ENCODE measurements at regions not wholly inside any gene's neighbourhood (a gene's known extent, or its start where the extent isn't known, plus 50 kb on each side); places are given as distances from the start of the nearest gene placed in this dataset.

DNA sequence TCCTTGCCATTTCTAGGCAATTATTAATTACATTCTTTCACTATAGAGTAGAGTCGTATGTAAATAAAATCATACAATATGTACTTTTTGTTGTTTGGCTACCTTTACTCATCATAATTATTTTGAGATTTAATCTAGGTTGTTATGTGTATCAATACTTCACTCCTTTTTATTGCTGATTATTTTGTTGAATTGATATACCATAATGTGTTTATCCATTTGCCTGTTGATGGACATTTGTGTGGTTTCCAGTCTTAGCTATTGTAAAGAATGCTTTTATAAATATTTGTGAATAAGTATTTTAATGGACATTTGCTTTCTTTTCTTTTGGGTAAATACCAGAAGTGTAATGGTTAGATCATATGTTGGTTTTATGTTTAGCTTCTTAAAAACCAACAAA is 174.0 kb downstream of the RAMP3 start:
- 33% methylated on average over 1 of the region's 1 CpG for WGBS (ENCODE audit: low lambda C conversion rate)

More for the DNA sequence above, 174.0 kb downstream of the RAMP3 start:
- in situ Hi-C loops (cut with HindIII; ENCODE audit: extremely low pct_ligation_motif_present, low pct_unique_long_range_greater_than_20kb), result no loop called here
- no peak for ATAC-seq
- TF ChIP-seq, protein P1, sequence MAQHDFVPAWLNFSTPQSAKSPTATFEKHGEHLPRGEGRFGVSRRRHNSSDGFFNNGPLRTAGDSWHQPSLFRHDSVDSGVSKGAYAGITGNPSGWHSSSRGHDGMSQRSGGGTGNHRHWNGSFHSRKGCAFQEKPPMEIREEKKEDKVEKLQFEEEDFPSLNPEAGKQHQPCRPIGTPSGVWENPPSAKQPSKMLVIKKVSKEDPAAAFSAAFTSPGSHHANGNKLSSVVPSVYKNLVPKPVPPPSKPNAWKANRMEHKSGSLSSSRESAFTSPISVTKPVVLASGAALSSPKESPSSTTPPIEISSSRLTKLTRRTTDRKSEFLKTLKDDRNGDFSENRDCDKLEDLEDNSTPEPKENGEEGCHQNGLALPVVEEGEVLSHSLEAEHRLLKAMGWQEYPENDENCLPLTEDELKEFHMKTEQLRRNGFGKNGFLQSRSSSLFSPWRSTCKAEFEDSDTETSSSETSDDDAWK (CRISPR knock-in tag; IDR thresholded peaks at IDR 0.05), result no peak
- TF ChIP-seq CAMTA2 (CRISPR knock-in tag; IDR thresholded peaks at IDR 0.05; ENCODE audit: borderline replicate concordance) (no peak), MZF1 (CRISPR knock-in tag; IDR thresholded peaks at IDR 0.05; ENCODE audit: borderline replicate concordance) (no peak), MAF1 (CRISPR knock-in tag; IDR thresholded peaks at IDR 0.05; ENCODE audit: borderline replicate concordance) (no peak), IRF2 (CRISPR knock-in tag; IDR thresholded peaks at IDR 0.05) (no peak), SPEN (CRISPR knock-in tag; IDR thresholded peaks at IDR 0.05; ENCODE audit: low read depth) (no peak), MBNL3 (CRISPR knock-in tag; conservative IDR thresholded peaks at IDR 0.05) (no peak), DR1 (CRISPR knock-in tag; IDR thresholded peaks at IDR 0.05) (no peak), ZNF367 (CRISPR knock-in tag; IDR thresholded peaks at IDR 0.05; ENCODE audit: borderline replicate concordance) (no peak), MAFG (CRISPR knock-in tag; IDR thresholded peaks at IDR 0.05) (no peak), RAD21 (CRISPR knock-in tag; IDR thresholded peaks at IDR 0.05) (no peak), ZKSCAN8 (CRISPR knock-in tag; IDR thresholded peaks at IDR 0.05; ENCODE audit: borderline replicate concordance) (no peak), PHF8 (CRISPR knock-in tag; IDR thresholded peaks at IDR 0.05) (no peak), ZNF543 (CRISPR knock-in tag; IDR thresholded peaks at IDR 0.05) (no peak), ZFP41 (CRISPR knock-in tag; IDR thresholded peaks at IDR 0.05; ENCODE audit: borderline replicate concordance) (no peak)
- TF ChIP-seq, protein P2, sequence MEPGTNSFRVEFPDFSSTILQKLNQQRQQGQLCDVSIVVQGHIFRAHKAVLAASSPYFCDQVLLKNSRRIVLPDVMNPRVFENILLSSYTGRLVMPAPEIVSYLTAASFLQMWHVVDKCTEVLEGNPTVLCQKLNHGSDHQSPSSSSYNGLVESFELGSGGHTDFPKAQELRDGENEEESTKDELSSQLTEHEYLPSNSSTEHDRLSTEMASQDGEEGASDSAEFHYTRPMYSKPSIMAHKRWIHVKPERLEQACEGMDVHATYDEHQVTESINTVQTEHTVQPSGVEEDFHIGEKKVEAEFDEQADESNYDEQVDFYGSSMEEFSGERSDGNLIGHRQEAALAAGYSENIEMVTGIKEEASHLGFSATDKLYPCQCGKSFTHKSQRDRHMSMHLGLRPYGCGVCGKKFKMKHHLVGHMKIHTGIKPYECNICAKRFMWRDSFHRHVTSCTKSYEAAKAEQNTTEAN (CRISPR knock-in tag; conservative IDR thresholded peaks at IDR 0.05), result no peak
- TF ChIP-seq, protein P3, sequence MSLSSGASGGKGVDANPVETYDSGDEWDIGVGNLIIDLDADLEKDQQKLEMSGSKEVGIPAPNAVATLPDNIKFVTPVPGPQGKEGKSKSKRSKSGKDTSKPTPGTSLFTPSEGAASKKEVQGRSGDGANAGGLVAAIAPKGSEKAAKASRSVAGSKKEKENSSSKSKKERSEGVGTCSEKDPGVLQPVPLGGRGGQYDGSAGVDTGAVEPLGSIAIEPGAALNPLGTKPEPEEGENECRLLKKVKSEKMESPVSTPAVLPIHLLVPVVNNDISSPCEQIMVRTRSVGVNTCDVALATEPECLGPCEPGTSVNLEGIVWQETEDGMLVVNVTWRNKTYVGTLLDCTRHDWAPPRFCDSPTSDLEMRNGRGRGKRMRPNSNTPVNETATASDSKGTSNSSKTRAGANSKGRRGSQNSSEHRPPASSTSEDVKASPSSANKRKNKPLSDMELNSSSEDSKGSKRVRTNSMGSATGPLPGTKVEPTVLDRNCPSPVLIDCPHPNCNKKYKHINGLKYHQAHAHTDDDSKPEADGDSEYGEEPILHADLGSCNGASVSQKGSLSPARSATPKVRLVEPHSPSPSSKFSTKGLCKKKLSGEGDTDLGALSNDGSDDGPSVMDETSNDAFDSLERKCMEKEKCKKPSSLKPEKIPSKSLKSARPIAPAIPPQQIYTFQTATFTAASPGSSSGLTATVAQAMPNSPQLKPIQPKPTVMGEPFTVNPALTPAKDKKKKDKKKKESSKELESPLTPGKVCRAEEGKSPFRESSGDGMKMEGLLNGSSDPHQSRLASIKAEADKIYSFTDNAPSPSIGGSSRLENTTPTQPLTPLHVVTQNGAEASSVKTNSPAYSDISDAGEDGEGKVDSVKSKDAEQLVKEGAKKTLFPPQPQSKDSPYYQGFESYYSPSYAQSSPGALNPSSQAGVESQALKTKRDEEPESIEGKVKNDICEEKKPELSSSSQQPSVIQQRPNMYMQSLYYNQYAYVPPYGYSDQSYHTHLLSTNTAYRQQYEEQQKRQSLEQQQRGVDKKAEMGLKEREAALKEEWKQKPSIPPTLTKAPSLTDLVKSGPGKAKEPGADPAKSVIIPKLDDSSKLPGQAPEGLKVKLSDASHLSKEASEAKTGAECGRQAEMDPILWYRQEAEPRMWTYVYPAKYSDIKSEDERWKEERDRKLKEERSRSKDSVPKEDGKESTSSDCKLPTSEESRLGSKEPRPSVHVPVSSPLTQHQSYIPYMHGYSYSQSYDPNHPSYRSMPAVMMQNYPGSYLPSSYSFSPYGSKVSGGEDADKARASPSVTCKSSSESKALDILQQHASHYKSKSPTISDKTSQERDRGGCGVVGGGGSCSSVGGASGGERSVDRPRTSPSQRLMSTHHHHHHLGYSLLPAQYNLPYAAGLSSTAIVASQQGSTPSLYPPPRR (CRISPR knock-in tag; IDR thresholded peaks at IDR 0.05; ENCODE audit: borderline replicate concordance), result no peak
- TF ChIP-seq, protein P4, sequence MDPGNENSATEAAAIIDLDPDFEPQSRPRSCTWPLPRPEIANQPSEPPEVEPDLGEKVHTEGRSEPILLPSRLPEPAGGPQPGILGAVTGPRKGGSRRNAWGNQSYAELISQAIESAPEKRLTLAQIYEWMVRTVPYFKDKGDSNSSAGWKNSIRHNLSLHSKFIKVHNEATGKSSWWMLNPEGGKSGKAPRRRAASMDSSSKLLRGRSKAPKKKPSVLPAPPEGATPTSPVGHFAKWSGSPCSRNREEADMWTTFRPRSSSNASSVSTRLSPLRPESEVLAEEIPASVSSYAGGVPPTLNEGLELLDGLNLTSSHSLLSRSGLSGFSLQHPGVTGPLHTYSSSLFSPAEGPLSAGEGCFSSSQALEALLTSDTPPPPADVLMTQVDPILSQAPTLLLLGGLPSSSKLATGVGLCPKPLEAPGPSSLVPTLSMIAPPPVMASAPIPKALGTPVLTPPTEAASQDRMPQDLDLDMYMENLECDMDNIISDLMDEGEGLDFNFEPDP (CRISPR knock-in tag; conservative IDR thresholded peaks at IDR 0.05), result no peak
- Histone ChIP-seq H3K4me2 (ENCODE audit: low read depth, low read length) (no peak overlapping the region), H3K9me3 (ENCODE audit: low read length) (no peaks in the 10 kb centered on the region), H3K4me3 (replicated peaks in 1 of 3; ENCODE audit: insufficient read depth in 1 of 3, low read depth in 2 of 3, low read length in 3 of 3) (no peak overlapping the region), H4K20me1 (ENCODE audit: insufficient read depth, low read length) (no peaks in the 10 kb centered on the region), H3K27ac (ENCODE audit: extremely low read length, insufficient read depth, low read length) (no peak overlapping the region), H3K9ac (ENCODE audit: insufficient read depth, low read depth, low read length) (no peak overlapping the region), H3K79me2 (ENCODE audit: insufficient read depth, low read length) (no peaks in the 10 kb centered on the region), H3K4me1 (ENCODE audit: insufficient read depth, low read length) (peaks cover 10% of the 10 kb centered on the region; the same call in 1 of the 2 replicates), H3K27me3 (ENCODE audit: control insufficient read depth in 1 of 2, insufficient read depth in 2 of 2, low read length in 2 of 2) (peaks cover 0 to 3% of the 10 kb centered on the region in 2 experiments; a peak in 1 of 5 replicates), H3K36me3 (replicated peaks in 1 of 2; ENCODE audit: control insufficient read depth in 1 of 2, insufficient read depth in 2 of 2, low read length in 2 of 2) (no peaks in the 10 kb centered on the region), H2AFZ (ENCODE audit: low read length) (no peak overlapping the region)
- intact Hi-C loops (cut with micrococcal nuclease; ENCODE audit: unreplicated experiment), result no loop called here
- ChIA-PET POLR2A (no interaction called here), CTCF (ENCODE audit: low intra/inter-chr PET ratio, low total read pairs) (no interaction called here)
- FAIRE-seq, result no peak
- no TSS peak for BruUV-seq (replicated peaks)
- no peak for DNase-seq (ENCODE audit: low spot score)
